NB4 (cell line): ENCODE measurements at regions not wholly inside any gene's neighbourhood (a gene's known extent, or its start where the extent isn't known, plus 50 kb on each side); places are given as distances from the start of the nearest gene placed in this dataset.

Experiments used
- POLR2A ChIP-seq: IDR thresholded peaks from 2 replicates; pipeline ENCODE4 v1.6.1; 2011; ENCODE audit warnings: mild to moderate bottlenecking; ENCODE audit not compliant: insufficient read length; ENCODE audit errors: extremely low read depth
- TF ChIP-seq, protein P1 (sequence below): IDR thresholded peaks from one replicate; pipeline ENCODE4 v1.5.1; 2012; ENCODE audit warnings: low read depth, low read length

DNA sequence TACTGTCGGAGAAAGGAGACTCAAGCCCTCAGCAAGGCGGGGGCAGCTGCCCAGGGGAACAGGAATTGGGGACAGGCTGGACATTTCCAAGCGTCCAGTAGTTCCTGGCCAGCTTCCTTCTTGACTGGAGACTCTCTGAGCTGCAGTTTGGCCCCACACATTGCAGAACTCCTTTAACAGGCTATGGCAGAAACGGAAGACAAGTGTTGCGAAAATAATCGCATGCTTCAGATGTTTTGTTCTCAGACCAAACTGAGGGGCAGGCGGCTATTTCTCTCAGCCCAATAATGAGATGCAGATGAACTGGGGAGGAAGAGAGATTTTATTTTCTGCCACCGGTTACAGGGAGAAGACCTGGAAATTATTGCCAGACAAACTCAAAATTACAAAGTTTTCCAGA is 88.0 kb upstream of the PFKP start:
- no peak for TF ChIP-seq POLR2A
- TF ChIP-seq, protein P1, sequence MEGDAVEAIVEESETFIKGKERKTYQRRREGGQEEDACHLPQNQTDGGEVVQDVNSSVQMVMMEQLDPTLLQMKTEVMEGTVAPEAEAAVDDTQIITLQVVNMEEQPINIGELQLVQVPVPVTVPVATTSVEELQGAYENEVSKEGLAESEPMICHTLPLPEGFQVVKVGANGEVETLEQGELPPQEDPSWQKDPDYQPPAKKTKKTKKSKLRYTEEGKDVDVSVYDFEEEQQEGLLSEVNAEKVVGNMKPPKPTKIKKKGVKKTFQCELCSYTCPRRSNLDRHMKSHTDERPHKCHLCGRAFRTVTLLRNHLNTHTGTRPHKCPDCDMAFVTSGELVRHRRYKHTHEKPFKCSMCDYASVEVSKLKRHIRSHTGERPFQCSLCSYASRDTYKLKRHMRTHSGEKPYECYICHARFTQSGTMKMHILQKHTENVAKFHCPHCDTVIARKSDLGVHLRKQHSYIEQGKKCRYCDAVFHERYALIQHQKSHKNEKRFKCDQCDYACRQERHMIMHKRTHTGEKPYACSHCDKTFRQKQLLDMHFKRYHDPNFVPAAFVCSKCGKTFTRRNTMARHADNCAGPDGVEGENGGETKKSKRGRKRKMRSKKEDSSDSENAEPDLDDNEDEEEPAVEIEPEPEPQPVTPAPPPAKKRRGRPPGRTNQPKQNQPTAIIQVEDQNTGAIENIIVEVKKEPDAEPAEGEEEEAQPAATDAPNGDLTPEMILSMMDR: no peak
